Osteocyte (in vitro differentiated cells): ENCODE measurements at regions not wholly inside any gene's neighbourhood (a gene's known extent, or its start where the extent isn't known, plus 50 kb on each side); places are given as distances from the start of the nearest gene placed in this dataset.

Experiments used
- DNase-seq: peaks from one replicate; pipeline ENCODE4 v3.0.0; 2021; ENCODE audit warnings: mixed read lengths; ENCODE audit not compliant: unreplicated experiment; ENCODE audit errors: extremely low spot score
- H3K27ac Mint-ChIP-seq: one replicate; pipeline ENCODE4 v1.8.0; 2021; ENCODE audit warnings: mild to moderate bottlenecking, mixed read lengths; ENCODE audit not compliant: unreplicated experiment
- H3K27me3 Mint-ChIP-seq: one replicate; pipeline ENCODE4 v1.8.0; 2021; ENCODE audit warnings: mixed read lengths; ENCODE audit not compliant: unreplicated experiment
- H3K36me3 Mint-ChIP-seq: one replicate; pipeline ENCODE4 v1.8.0; 2021; ENCODE audit warnings: mixed read lengths; ENCODE audit not compliant: unreplicated experiment
- H3K4me1 Mint-ChIP-seq: one replicate; pipeline ENCODE4 v1.8.0; 2021; ENCODE audit warnings: mixed read lengths; ENCODE audit not compliant: unreplicated experiment
- H3K4me3 Mint-ChIP-seq: one replicate; pipeline ENCODE4 v1.8.0; 2021; ENCODE audit warnings: mild to moderate bottlenecking, moderate library complexity, mixed read lengths; ENCODE audit not compliant: unreplicated experiment
- H3K9me3 Mint-ChIP-seq: one replicate; pipeline ENCODE4 v1.8.0; 2021; ENCODE audit warnings: mixed read lengths; ENCODE audit not compliant: unreplicated experiment
- CTCF ChIP-seq: fragments of 200-600 bp; sonication (generic); IDR thresholded peaks from 2 replicates; pipeline ENCODE4 v1.5.0; 2021; ENCODE audit warnings: antibody characterized with exemption, mild to moderate bottlenecking, moderate library complexity

DNA sequence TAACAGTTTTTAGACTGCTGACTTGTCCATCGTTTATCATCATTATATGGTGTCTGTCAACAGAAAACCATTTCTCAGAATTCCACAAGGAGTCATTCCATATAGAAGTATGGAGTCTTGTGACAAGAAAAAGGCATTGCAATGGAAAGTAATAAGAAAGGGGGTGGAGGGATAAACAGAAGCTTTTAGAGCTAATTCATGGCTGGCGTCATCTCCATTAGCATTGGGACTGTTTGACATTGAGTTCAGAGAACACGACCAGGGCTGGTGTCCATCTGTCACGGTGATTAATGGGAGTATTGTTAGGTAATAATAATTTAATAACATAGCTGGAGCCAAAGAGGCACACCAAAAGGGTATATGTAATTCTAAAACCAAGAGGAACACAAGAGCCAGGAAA, 101.9 kb upstream of the SFRP2 start:
- Mint-ChIP-seq H3K27me3 (peaks cover 20% of the 10 kb centered on the region), H3K36me3 (no peaks in the 10 kb centered on the region), H3K9me3 (no peaks in the 10 kb centered on the region), H3K4me1 (no peaks in the 10 kb centered on the region), H3K27ac (no peak overlapping the region), H3K4me3 (no peak overlapping the region)
- TF ChIP-seq CTCF, result no peak
- no peak for DNase-seq

DNA sequence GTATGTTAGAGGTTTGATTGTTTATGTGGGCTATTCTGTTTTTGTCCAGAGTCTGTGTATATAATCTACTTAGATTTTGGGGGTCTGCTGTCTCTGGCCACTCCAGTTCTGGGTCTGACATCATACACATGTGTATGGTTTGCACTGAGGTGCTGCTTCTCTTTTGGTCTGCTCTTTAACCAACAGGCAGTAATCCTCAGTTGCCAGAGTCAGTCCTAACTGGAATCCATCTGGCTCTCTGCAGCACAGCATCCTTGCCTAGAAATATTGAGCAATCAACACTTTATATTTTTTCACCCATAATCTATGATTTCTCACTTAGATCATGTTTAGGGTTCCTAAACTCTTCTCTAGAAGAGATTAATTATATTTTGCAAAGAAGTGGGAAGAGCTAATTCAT, 98.3 kb upstream of the SFRP2 start:
- no peaks in the 10 kb centered on the region for H3K9me3 Mint-ChIP-seq
- H3K4me1 Mint-ChIP-seq, result no peaks in the 10 kb centered on the region
- no peak overlapping the region for H3K27ac Mint-ChIP-seq
- H3K4me3 Mint-ChIP-seq, result no peak overlapping the region
- no peaks in the 10 kb centered on the region for H3K36me3 Mint-ChIP-seq
- peaks cover 11% of the 10 kb centered on the region for H3K27me3 Mint-ChIP-seq
- no peak for TF ChIP-seq CTCF
- DNase-seq, result no peak

GRCh38 chr4:153884325-153884724, 95.4 kb upstream of the SFRP2 start:
- H3K9me3 Mint-ChIP-seq, result peaks cover 16% of the 10 kb centered on the region
- H3K27ac Mint-ChIP-seq, result no peak overlapping the region
- no peaks in the 10 kb centered on the region for H3K4me1 Mint-ChIP-seq
- TF ChIP-seq CTCF, result no peak
- H3K36me3 Mint-ChIP-seq, result no peaks in the 10 kb centered on the region
- DNase-seq, result no peak
- H3K4me3 Mint-ChIP-seq, result no peak overlapping the region
- peaks cover 2% of the 10 kb centered on the region for H3K27me3 Mint-ChIP-seq

DNA sequence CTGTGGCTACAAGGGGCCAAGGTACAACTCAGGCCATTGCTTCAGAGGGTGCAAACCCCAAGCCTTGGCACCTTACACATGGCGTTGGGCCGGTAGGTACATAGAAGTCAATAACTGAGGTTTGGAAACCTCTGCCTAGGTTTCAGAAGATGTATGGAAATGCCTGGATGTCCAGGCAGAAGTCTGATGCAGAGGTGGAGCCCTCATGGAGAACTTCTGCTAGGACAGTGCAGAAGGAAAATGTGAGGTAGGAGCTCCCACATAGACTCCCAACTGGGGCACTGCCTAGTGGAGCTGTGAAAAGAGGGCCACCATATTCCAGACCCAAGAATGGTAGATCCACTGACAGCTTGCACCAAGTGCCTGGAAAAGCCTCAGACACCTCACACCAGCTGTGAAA, 92.1 kb upstream of the SFRP2 start:
- Mint-ChIP-seq H3K27ac (no peak overlapping the region), H3K4me3 (no peak overlapping the region), H3K4me1 (no peaks in the 10 kb centered on the region), H3K9me3 (peaks cover 21% of the 10 kb centered on the region), H3K36me3 (no peaks in the 10 kb centered on the region), H3K27me3 (no peaks in the 10 kb centered on the region)
- no peak for DNase-seq
- no peak for TF ChIP-seq CTCF

DNA sequence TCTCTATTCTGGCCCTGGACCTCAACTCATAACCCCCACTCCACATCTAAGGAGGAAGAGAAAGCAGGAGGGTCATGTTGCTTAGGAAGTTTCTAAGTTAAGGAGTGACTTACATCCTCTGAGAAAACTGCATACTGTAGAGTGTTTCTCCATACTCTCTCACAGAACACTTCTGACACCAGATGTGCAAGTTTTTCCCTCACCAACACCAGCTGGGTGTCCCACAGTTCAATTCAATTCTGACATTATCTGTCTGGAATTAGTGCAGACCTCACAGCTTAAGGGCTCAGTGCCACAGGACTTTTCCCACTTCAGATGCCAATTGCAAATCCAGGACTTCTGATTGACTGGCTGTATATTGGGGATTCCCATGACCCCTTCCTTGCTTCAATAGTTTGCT, 89.0 kb upstream of the SFRP2 start:
- DNase-seq, result no peak
- no peak overlapping the region for H3K4me3 Mint-ChIP-seq
- no peak for TF ChIP-seq CTCF
- H3K27me3 Mint-ChIP-seq, result peaks cover 11% of the 10 kb centered on the region
- peaks cover 21% of the 10 kb centered on the region for H3K9me3 Mint-ChIP-seq
- H3K27ac Mint-ChIP-seq, result no peak overlapping the region
- no peaks in the 10 kb centered on the region for H3K4me1 Mint-ChIP-seq
- H3K36me3 Mint-ChIP-seq, result no peaks in the 10 kb centered on the region
